ENCODE measurements at regions not wholly inside any gene's neighbourhood (a gene's known extent, or its start where the extent isn't known, plus 50 kb on each side); places are given as distances from the start of the nearest gene placed in this dataset.

GRCh38 chr3:29195056-29195455, 85.8 kb upstream of the RBMS3 start:
- no peaks in the 10 kb centered on the region for H3K36me3 ChIP-seq
- H3K4me1 Mint-ChIP-seq, result no peaks in the 10 kb centered on the region
- H3K9ac ChIP-seq, result no peak overlapping the region
- H3K79me2 ChIP-seq (ENCODE audit: low read depth), result no peaks in the 10 kb centered on the region
- no peak overlapping the region for H3K27ac Mint-ChIP-seq
- H3K9me3 Mint-ChIP-seq, result peaks cover 4% of the 10 kb centered on the region
- H3K4me2 ChIP-seq, result no peak overlapping the region
- H3K27ac ChIP-seq, result no peak overlapping the region
- H3K36me3 Mint-ChIP-seq, result no peaks in the 10 kb centered on the region
- no peaks in the 10 kb centered on the region for H3K9me3 ChIP-seq (ENCODE audit: low read depth)
- H4K20me1 ChIP-seq (ENCODE audit: low read depth), result no peaks in the 10 kb centered on the region
- TF ChIP-seq EZH2 (IDR thresholded peaks at IDR 0.05), result no peak
- TF ChIP-seq, protein P1, sequence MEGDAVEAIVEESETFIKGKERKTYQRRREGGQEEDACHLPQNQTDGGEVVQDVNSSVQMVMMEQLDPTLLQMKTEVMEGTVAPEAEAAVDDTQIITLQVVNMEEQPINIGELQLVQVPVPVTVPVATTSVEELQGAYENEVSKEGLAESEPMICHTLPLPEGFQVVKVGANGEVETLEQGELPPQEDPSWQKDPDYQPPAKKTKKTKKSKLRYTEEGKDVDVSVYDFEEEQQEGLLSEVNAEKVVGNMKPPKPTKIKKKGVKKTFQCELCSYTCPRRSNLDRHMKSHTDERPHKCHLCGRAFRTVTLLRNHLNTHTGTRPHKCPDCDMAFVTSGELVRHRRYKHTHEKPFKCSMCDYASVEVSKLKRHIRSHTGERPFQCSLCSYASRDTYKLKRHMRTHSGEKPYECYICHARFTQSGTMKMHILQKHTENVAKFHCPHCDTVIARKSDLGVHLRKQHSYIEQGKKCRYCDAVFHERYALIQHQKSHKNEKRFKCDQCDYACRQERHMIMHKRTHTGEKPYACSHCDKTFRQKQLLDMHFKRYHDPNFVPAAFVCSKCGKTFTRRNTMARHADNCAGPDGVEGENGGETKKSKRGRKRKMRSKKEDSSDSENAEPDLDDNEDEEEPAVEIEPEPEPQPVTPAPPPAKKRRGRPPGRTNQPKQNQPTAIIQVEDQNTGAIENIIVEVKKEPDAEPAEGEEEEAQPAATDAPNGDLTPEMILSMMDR (IDR thresholded peaks at IDR 0.05), result no peak
- TF ChIP-seq EZH2phosphoT487 (IDR thresholded peaks at IDR 0.05), result no peak
- H3K4me3 Mint-ChIP-seq, result no peak overlapping the region
- H2AFZ ChIP-seq (replicated peaks), result no peak overlapping the region
- H3F3A ChIP-seq (ENCODE audit: low read depth), result no peaks in the 10 kb centered on the region
- no peak overlapping the region for H3K4me3 ChIP-seq
- no peaks in the 10 kb centered on the region for H3K27me3 ChIP-seq
- peaks cover 2% of the 10 kb centered on the region for H3K27me3 Mint-ChIP-seq (ENCODE audit: insufficient read depth, low read depth)
- H3K4me1 ChIP-seq, result no peaks in the 10 kb centered on the region
- no peak for DNase-seq (ENCODE audit: low spot score)

GRCh38 chr3:29201604-29202003, 79.3 kb upstream of the RBMS3 start:
- Histone ChIP-seq H3K36me3 (no peaks in the 10 kb centered on the region), H3K4me3 (no peak overlapping the region), H2AFZ (replicated peaks) (no peak overlapping the region), H3K79me2 (ENCODE audit: low read depth) (no peaks in the 10 kb centered on the region), H3F3A (ENCODE audit: low read depth) (no peaks in the 10 kb centered on the region), H3K4me2 (no peak overlapping the region), H3K4me1 (no peaks in the 10 kb centered on the region), H4K20me1 (ENCODE audit: low read depth) (no peaks in the 10 kb centered on the region), H3K9ac (no peak overlapping the region), H3K27me3 (no peaks in the 10 kb centered on the region), H3K9me3 (ENCODE audit: low read depth) (no peaks in the 10 kb centered on the region), H3K27ac (no peak overlapping the region)
- Mint-ChIP-seq H3K36me3 (no peaks in the 10 kb centered on the region), H3K4me1 (no peaks in the 10 kb centered on the region), H3K9me3 (peaks cover under 1% of the 10 kb centered on the region), H3K27me3 (ENCODE audit: insufficient read depth, low read depth) (peaks cover 2% of the 10 kb centered on the region), H3K4me3 (no peak overlapping the region), H3K27ac (no peak overlapping the region)
- TF ChIP-seq EZH2phosphoT487 (IDR thresholded peaks at IDR 0.05), result no peak
- TF ChIP-seq EZH2 (IDR thresholded peaks at IDR 0.05), result no peak
- TF ChIP-seq, protein P1 (IDR thresholded peaks at IDR 0.05), result no peak
- no peak for DNase-seq (ENCODE audit: low spot score)

- Histone ChIP-seq H2AFZ (replicated peaks) (no peak overlapping the region), H3K9me3 (ENCODE audit: low read depth) (no peaks in the 10 kb centered on the region), H3K36me3 (no peaks in the 10 kb centered on the region), H3K4me2 (no peak overlapping the region), H3K9ac (no peak overlapping the region), H3K27ac (no peak overlapping the region), H3K79me2 (ENCODE audit: low read depth) (no peaks in the 10 kb centered on the region), H4K20me1 (ENCODE audit: low read depth) (no peaks in the 10 kb centered on the region), H3K4me3 (no peak overlapping the region), H3K4me1 (no peaks in the 10 kb centered on the region), H3K27me3 (no peaks in the 10 kb centered on the region), H3F3A (ENCODE audit: low read depth) (no peaks in the 10 kb centered on the region)
- Mint-ChIP-seq H3K27me3 (ENCODE audit: insufficient read depth, low read depth) (peaks cover 2% of the 10 kb centered on the region), H3K36me3 (no peaks in the 10 kb centered on the region), H3K9me3 (peaks cover 2% of the 10 kb centered on the region), H3K4me3 (no peak overlapping the region), H3K4me1 (no peaks in the 10 kb centered on the region), H3K27ac (no peak overlapping the region)
- TF ChIP-seq EZH2 (IDR thresholded peaks at IDR 0.05), result no peak
- TF ChIP-seq, protein P1 (IDR thresholded peaks at IDR 0.05), result no peak
- TF ChIP-seq EZH2phosphoT487 (IDR thresholded peaks at IDR 0.05), result no peak
- DNase-seq (ENCODE audit: low spot score), result no peak
Measured at GRCh38 chr3:29202378-29202777, 78.5 kb upstream of the RBMS3 start.
